COLO668 (cell line): ENCODE measurements at regions not wholly inside any gene's neighbourhood (a gene's known extent, or its start where the extent isn't known, plus 50 kb on each side); places are given as distances from the start of the nearest gene placed in this dataset.
A peak's percentile ranks its signal among the peaks of the same experiment; 100 is the strongest.

Experiments used
- DNase-seq: peaks from one replicate; lab custom pipeline; 2025; ENCODE audit not compliant: unreplicated experiment; lab: John Stamatoyannopoulos, UW

- no peak for DNase-seq
Observed at GRCh38 chr1:114314576-114314975, 160.9 kb upstream of the SYT6 start.

GRCh38 chr1:114314098-114314497 lies 160.4 kb upstream of the SYT6 start:
- DNase-seq = no peak

GRCh38 chr1:114310695-114311271 lies 157.1 kb upstream of the SYT6 start:
- no peak for DNase-seq

GRCh38 chr1:114302821-114303220 lies 149.2 kb upstream of the SYT6 start:
- no peak for DNase-seq

GRCh38 chr1:114299331-114299975 lies 145.8 kb upstream of the SYT6 start:
- no peak for DNase-seq

- no peak for DNase-seq
Observed at GRCh38 chr1:114298008-114298407, 144.3 kb upstream of the SYT6 start.

GRCh38 chr1:114296413-114296812 lies 142.7 kb upstream of the SYT6 start:
- no peak for DNase-seq

- DNase-seq = no peak
Observed at GRCh38 chr1:114295321-114295720, 141.7 kb upstream of the SYT6 start.

- DNase-seq = no peak
Observed at GRCh38 chr1:114292835-114293234, 139.2 kb upstream of the SYT6 start.

GRCh38 chr1:114292194-114292593 lies 138.5 kb upstream of the SYT6 start:
- no peak for DNase-seq

GRCh38 chr1:114290776-114291175 lies 137.1 kb upstream of the SYT6 start:
- no peak for DNase-seq

- DNase-seq = no peak
Observed at GRCh38 chr1:114290341-114290740, 136.7 kb upstream of the SYT6 start.

- DNase-seq = no peak
Observed at GRCh38 chr1:114289824-114290223, 136.2 kb upstream of the SYT6 start.

- no peak for DNase-seq
Observed at GRCh38 chr1:114289306-114289705, 135.6 kb upstream of the SYT6 start.

- DNase-seq = no peak
Observed at GRCh38 chr1:114286960-114287359, 133.3 kb upstream of the SYT6 start.

GRCh38 chr1:114286179-114286578 lies 132.5 kb upstream of the SYT6 start:
- no peak for DNase-seq

- DNase-seq = peak; percentile 86
Observed at GRCh38 chr1:114282751-114283403, 129.2 kb upstream of the SYT6 start.

GRCh38 chr1:114278911-114279310 lies 125.2 kb upstream of the SYT6 start:
- no peak for DNase-seq

- no peak for DNase-seq
Observed at GRCh38 chr1:114278430-114278829, 124.8 kb upstream of the SYT6 start.

- DNase-seq = no peak
Observed at GRCh38 chr1:114274621-114275317, 121.1 kb upstream of the SYT6 start.

- DNase-seq = no peak
Observed at GRCh38 chr1:114272593-114272992, 118.9 kb upstream of the SYT6 start.

GRCh38 chr1:114270718-114271117 lies 117.0 kb upstream of the SYT6 start:
- no peak for DNase-seq
